B cell (primary cell): ENCODE measurements at regions not wholly inside any gene's neighbourhood (a gene's known extent, or its start where the extent isn't known, plus 50 kb on each side); places are given as distances from the start of the nearest gene placed in this dataset.
"Not testable (repeated sequence)": the region's sequence is repeated elsewhere in the genome, so short reads cannot be mapped to it uniquely, and the experiment has no call there.

Experiments
- ATAC-seq: fragments of 200-7000 bp; cut with Tn5 transposase; one replicate; pipeline ENCODE4 v1.10.0; 2021; ENCODE audit warnings: low read depth, mild to moderate bottlenecking, moderate number of reproducible peaks, moderate library complexity
- CTCF ChIA-PET: fragments of 350-600 bp; sonication (Branson Sonifier 250); formaldehyde crosslinking; loops from one replicate; lab custom pipeline; 2021; ENCODE audit warnings: antibody characterized with exemption, inconsistent platforms; lab: Charles Lee
- POLR2A ChIA-PET: fragments of 350-600 bp; sonication (Branson Sonifier 250); formaldehyde crosslinking; loops from one replicate; lab custom pipeline; 2021; ENCODE audit warnings: antibody characterized with exemption; lab: Charles Lee
- DNase-seq: peaks from one replicate; pipeline ENCODE4 v3.0.0; 2013
- H2AFZ ChIP-seq: 2 replicates; pipeline ENCODE4 v1.6.1; 2012; ENCODE audit warnings: mild to moderate bottlenecking, low read depth, low read length; ENCODE audit not compliant: insufficient read depth, poor library complexity, severe bottlenecking
- H3K27ac ChIP-seq, 2 donors: 1 replicate in 1 of 2; 2 replicates in 1 of 2; pipeline ENCODE4 v1.5.1; 2012 to 2013; ENCODE audit warnings: low read length in 2 of 2, mild to moderate bottlenecking in 2 of 2, moderate library complexity in 1 of 2
- H3K27me3 ChIP-seq, 4 experiments: fragments of 200-600 bp in 1 of 4; sonication (generic) in 1 of 4; replicated peaks in 1 of 4; 1 replicate in 2 of 4; 2 replicates in 2 of 4; pipeline versions ENCODE4 v1.6.1 to v1.7.0; 2013 to 2016; ENCODE audit warnings: low read length in 3 of 4, mild to moderate bottlenecking in 2 of 4, mixed read lengths in 1 of 4, moderate library complexity in 1 of 4; ENCODE audit not compliant: insufficient read depth in 4 of 4, control insufficient read depth in 3 of 4; ENCODE audit errors: control extremely low read depth in 1 of 4
- H3K36me3 ChIP-seq, 2 experiments: replicated peaks in 1 of 2; 1 replicate in 1 of 2; 2 replicates in 1 of 2; pipeline versions ENCODE4 v1.6.1 to v1.7.1; 2013; ENCODE audit warnings: low read length in 1 of 2; ENCODE audit not compliant: insufficient read depth in 2 of 2, control insufficient read depth in 1 of 2; ENCODE audit errors: control extremely low read depth in 1 of 2, extremely low read depth in 1 of 2
- H3K4me1 ChIP-seq, 2 donors: fragments of 200-600 bp in 1 of 2; sonication (generic) in 1 of 2; 1 replicate in 1 of 2; 2 replicates in 1 of 2; pipeline versions ENCODE4 v1.5.1 to v1.6.1; 2013 to 2017; ENCODE audit warnings: low read length in 2 of 2; ENCODE audit not compliant: control insufficient read depth in 2 of 2, insufficient read depth in 2 of 2
- H3K4me2 ChIP-seq: replicated peaks from 2 replicates; pipeline ENCODE3; 2012; ENCODE audit warnings: mild to moderate bottlenecking, low read depth, low read length; ENCODE audit not compliant: poor library complexity, severe bottlenecking
- H3K4me3 ChIP-seq, 5 experiments: fragments of 200-600 bp in 1 of 5; sonication (generic) in 1 of 5; 1 replicate in 3 of 5; 2 replicates in 2 of 5; pipeline versions ENCODE4 v1.5.1 to v1.7.0; 2011 to 2016; ENCODE audit warnings: low read length in 4 of 5, mild to moderate bottlenecking in 4 of 5, low read depth in 2 of 5, control low read depth in 1 of 5, moderate library complexity in 1 of 5; ENCODE audit not compliant: insufficient read depth in 1 of 5; ENCODE audit errors: control extremely low read depth in 1 of 5, extremely low read depth in 1 of 5
- H3K79me2 ChIP-seq: fragments of 200-600 bp; sonication (generic); one replicate; pipeline ENCODE4 v1.6.0; 2016; ENCODE audit warnings: low read length; ENCODE audit not compliant: control insufficient read depth, insufficient read depth
- H3K9ac ChIP-seq: fragments of 200-600 bp; sonication (generic); 2 replicates; pipeline ENCODE4 v1.6.1; 2017; ENCODE audit warnings: mild to moderate bottlenecking, low read length, moderate library complexity
- H3K9me3 ChIP-seq, 3 donors: one replicate each; pipeline versions ENCODE4 v1.6.1 to v1.7.1; 2013; ENCODE audit warnings: low read length in 2 of 3; ENCODE audit not compliant: control insufficient read depth in 2 of 3, insufficient read depth in 1 of 3; ENCODE audit errors: control extremely low read depth in 1 of 3
- H4K20me1 ChIP-seq: 2 replicates; pipeline ENCODE4 v1.6.0; 2012; ENCODE audit warnings: mild to moderate bottlenecking, low read length; ENCODE audit not compliant: insufficient read depth, control insufficient read depth, poor library complexity, severe bottlenecking
- H3K27ac Mint-ChIP-seq: one replicate; pipeline ENCODE4 v1.8.0; 2021; ENCODE audit warnings: mixed read lengths
- H3K27me3 Mint-ChIP-seq: one replicate; pipeline ENCODE4 v1.8.0; 2021; ENCODE audit warnings: mixed read lengths
- H3K4me1 Mint-ChIP-seq: one replicate; pipeline ENCODE4 v1.8.0; 2021; ENCODE audit warnings: mixed read lengths
- H3K4me3 Mint-ChIP-seq: one replicate; pipeline ENCODE4 v1.8.0; 2021; ENCODE audit warnings: mixed read lengths
- H3K9me3 Mint-ChIP-seq: one replicate; pipeline ENCODE4 v1.8.0; 2022; ENCODE audit warnings: mixed read lengths; ENCODE audit not compliant: insufficient read depth
- CTCF ChIP-seq: fragments of 200-600 bp; IDR thresholded peaks from one replicate; pipeline ENCODE4 v1.8.0; 2022; ENCODE audit warnings: antibody characterized with exemption, mild to moderate bottlenecking
- EZH2 ChIP-seq: IDR thresholded peaks from 2 replicates; pipeline ENCODE4 v1.6.1; 2012; ENCODE audit warnings: borderline replicate concordance, low read depth, mild to moderate bottlenecking, moderate library complexity, low read length; ENCODE audit not compliant: insufficient read depth, poor library complexity, severe bottlenecking
- WGBS: methylation state at CpG from one replicate; pipeline ENCODE4 v1.1.5; 2013; ENCODE audit warnings: missing lambda C conversion rate; ENCODE audit not compliant: insufficient coverage; 5-methylcytosine and 5-hydroxymethylcytosine counted together
- intact Hi-C: fragments of 100-400 bp; cut with micrococcal nuclease; formaldehyde crosslinking; loops from one replicate; pipeline ENCODE4 v1.10.0; 2022

- H4K20me1 ChIP-seq, result no peaks in the 10 kb centered on the region
- no peak overlapping the region for H3K27ac ChIP-seq
- H3K4me2 ChIP-seq, result no peak overlapping the region
- 100% methylated on average over 1 of the region's 4 CpGs for WGBS
- H3K4me1 ChIP-seq, result no peaks in the 10 kb centered on the region
- no peak for TF ChIP-seq EZH2
- TF ChIP-seq CTCF, result no peak
- ATAC-seq (no peak), DNase-seq (no peak)
- peaks cover 4% of the 10 kb centered on the region for H3K4me1 Mint-ChIP-seq
- no peak overlapping the region for H3K27ac Mint-ChIP-seq
- H3K79me2 ChIP-seq, result no peaks in the 10 kb centered on the region
- peaks cover 10% of the 10 kb centered on the region for H3K27me3 Mint-ChIP-seq
- H3K27me3 ChIP-seq, result peaks cover 0 to 3% (median 0%) of the 10 kb centered on the region in 4 experiments
- H3K9me3 Mint-ChIP-seq, result peaks cover 4% of the 10 kb centered on the region
- H3K9ac ChIP-seq, result no peak overlapping the region
- H3K36me3 ChIP-seq, result no peaks in the 10 kb centered on the region
- H2AFZ ChIP-seq, result no peak overlapping the region
- H3K4me3 Mint-ChIP-seq, result no peak overlapping the region
- H3K4me3 ChIP-seq, result no peak overlapping the region
- ChIA-PET POLR2A (no interaction called here), CTCF (no interaction called here)
- peaks cover 0 to 2% (median 0%) of the 10 kb centered on the region in 3 donors for H3K9me3 ChIP-seq
- intact Hi-C loops, result no loop called here
These were observed 204.0 kb upstream of the MOCS1 start for GRCh38 chr6:40138273-40138720.

GRCh38 chr6:40135491-40136072 lies 201.3 kb upstream of the MOCS1 start:
- H3K9ac ChIP-seq, result no peak overlapping the region
- 80% methylated on average over 3 of the region's 6 CpGs for WGBS
- DNase-seq, result no peak
- Mint-ChIP-seq H3K4me3 (no peak overlapping the region), H3K27me3 (peaks cover 6% of the 10 kb centered on the region), H3K9me3 (peaks cover 4% of the 10 kb centered on the region), H3K27ac (no peak overlapping the region), H3K4me1 (peaks cover 4% of the 10 kb centered on the region)
- intact Hi-C loops, result no loop called here
- no peak overlapping the region for H3K4me2 ChIP-seq
- no peak for ATAC-seq
- H3K27ac ChIP-seq, result no peak overlapping the region
- H2AFZ ChIP-seq, result no peak overlapping the region
- ChIA-PET CTCF (no interaction called here), POLR2A (no interaction called here)
- H3K79me2 ChIP-seq, result no peaks in the 10 kb centered on the region
- no peak overlapping the region for H3K4me3 ChIP-seq
- no peaks in the 10 kb centered on the region for H3K27me3 ChIP-seq
- H3K36me3 ChIP-seq, result no peaks in the 10 kb centered on the region
- H4K20me1 ChIP-seq, result no peaks in the 10 kb centered on the region
- H3K9me3 ChIP-seq, result peaks cover 0 to 5% (median 2%) of the 10 kb centered on the region in 3 donors
- TF ChIP-seq CTCF, result no peak
- TF ChIP-seq EZH2, result no peak
- no peaks in the 10 kb centered on the region for H3K4me1 ChIP-seq

GRCh38 chr6:40133981-40134380 lies 199.7 kb upstream of the MOCS1 start:
- H3K36me3 ChIP-seq, H3K4me3 ChIP-seq, H3K9ac ChIP-seq, CTCF ChIA-PET, H3K27ac ChIP-seq, H3K27ac Mint-ChIP-seq, intact Hi-C loops, ATAC-seq, H3K79me2 ChIP-seq, H3K4me1 Mint-ChIP-seq, H3K4me1 ChIP-seq, H3K9me3 ChIP-seq, H3K27me3 Mint-ChIP-seq, H3K27me3 ChIP-seq, DNase-seq, H2AFZ ChIP-seq, H4K20me1 ChIP-seq, H3K4me2 ChIP-seq, H3K4me3 Mint-ChIP-seq, H3K9me3 Mint-ChIP-seq, POLR2A ChIA-PET: not testable (repeated sequence)
- 96% methylated on average over 20 of the region's 20 CpGs for WGBS
